Erythroblast (primary cell): ENCODE measurements at regions not wholly inside any gene's neighbourhood (a gene's known extent, or its start where the extent isn't known, plus 50 kb on each side); places are given as distances from the start of the nearest gene placed in this dataset.

Source experiments
- GATA1 ChIP-seq: IDR thresholded peaks from 2 replicates; pipeline ENCODE4 v1.6.1; 2011; ENCODE audit warnings: low read depth, mild to moderate bottlenecking, control low read depth, low read length, moderate library complexity
- POLR2A ChIP-seq: IDR thresholded peaks from 2 replicates; pipeline ENCODE4 v1.6.1; 2011; ENCODE audit warnings: mild to moderate bottlenecking, low read length

GRCh38 chr9:83125671-83126070 lies 62.7 kb upstream of the RASEF start:
- TF ChIP-seq POLR2A, result no peak
- no peak for TF ChIP-seq GATA1
